Skin epidermis (tissue), 12 donors: ENCODE measurements at regions not wholly inside any gene's neighbourhood (a gene's known extent, or its start where the extent isn't known, plus 50 kb on each side); places are given as distances from the start of the nearest gene placed in this dataset.
"Not testable (repeated sequence)": the region's sequence is repeated elsewhere in the genome, so short reads cannot be mapped to it uniquely, and the experiment has no call there.

ENCODE experiments used
- H3K27ac ChIP-seq, 21 experiments: fragments of 200-600 bp; sonication (generic) in 11 of 21; one replicate each; pipeline ENCODE4 v1.5.0; 2020; ENCODE audit warnings: mild to moderate bottlenecking in 3 of 21, inconsistent platforms in 2 of 21, moderate library complexity in 2 of 21
- H3K4me3 ChIP-seq, 7 experiments: fragments of 200-600 bp; sonication (generic) in 2 of 7; one replicate each; pipeline ENCODE4 v1.5.0; 2020; ENCODE audit warnings: inconsistent platforms in 2 of 7, mild to moderate bottlenecking in 2 of 7, moderate library complexity in 1 of 7

DNA sequence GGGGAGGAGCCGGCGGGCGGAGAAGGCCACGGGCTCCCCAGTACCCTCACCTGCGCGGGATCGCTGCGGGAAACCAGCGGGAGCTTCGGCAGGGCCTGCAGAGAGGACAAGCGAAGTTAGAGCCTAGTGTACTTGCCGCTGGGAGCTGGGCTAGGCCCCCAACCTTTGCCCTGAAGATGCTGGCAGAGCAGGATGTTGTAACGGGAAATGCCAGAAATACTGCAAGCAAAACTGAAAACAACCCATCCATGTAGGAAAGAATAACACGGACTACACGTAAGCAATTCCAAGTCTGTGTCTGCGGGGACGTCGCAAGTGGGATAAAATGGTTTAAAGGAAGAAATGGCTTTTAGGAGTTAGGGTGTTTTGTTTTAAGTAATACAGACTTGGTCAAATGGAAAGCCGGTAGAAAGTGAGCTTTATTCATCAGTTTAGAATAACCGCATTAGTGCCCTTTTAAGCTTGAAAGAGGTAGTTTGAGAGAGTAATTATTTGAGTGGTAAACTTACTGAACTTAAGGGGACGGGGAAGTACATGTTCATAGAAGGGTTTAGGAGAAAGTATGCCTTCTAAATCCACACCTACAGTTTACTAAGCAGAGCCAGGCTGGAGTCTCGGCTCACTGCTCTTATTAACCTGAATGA, 121.3 kb upstream of the NIPA1 start:
- peak overlapping the region in 20 of 21 experiments; percentile 46 to 94 (median 80) for H3K27ac ChIP-seq
- H3K4me3 ChIP-seq = peak overlapping the region; percentile 40 to 65 (median 47)

GRCh38 chr15:22665711-22666110, 120.7 kb upstream of the NIPA1 start:
- H3K27ac ChIP-seq = peak overlapping the region in 14 of 21 experiments; percentile 18 to 92 (median 80)
- H3K4me3 ChIP-seq = peak overlapping the region in 4 of 7 experiments; percentile 40 to 65 (median 51)

GRCh38 chr15:22684786-22685185, 101.7 kb upstream of the NIPA1 start:
- not testable (repeated sequence) for H3K27ac ChIP-seq, H3K4me3 ChIP-seq

DNA sequence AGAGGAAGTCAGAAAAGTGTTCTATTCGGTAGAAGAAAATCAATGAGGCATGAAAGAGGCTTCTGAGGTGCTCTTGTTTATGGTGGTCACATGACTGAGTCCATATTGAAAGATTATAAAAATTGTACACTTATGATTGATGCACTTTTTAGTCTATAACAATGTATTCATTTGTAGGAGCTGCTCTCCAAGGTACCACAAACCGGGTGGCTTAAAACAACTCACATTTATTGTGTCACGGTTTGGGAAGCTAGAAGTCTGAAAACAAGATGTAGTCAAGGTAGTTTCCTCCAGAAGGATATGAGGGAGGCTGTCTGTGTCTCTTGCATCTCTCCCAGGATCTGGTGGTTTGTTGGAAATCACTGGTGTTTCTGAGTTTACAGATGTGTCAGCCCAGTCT, 86.6 kb upstream of the NIPA1 start:
- not testable (repeated sequence) for H3K4me3 ChIP-seq, H3K27ac ChIP-seq

GRCh38 chr15:22710831-22711341, 75.6 kb upstream of the NIPA1 start:
- not testable (repeated sequence) for H3K27ac ChIP-seq, H3K4me3 ChIP-seq

DNA sequence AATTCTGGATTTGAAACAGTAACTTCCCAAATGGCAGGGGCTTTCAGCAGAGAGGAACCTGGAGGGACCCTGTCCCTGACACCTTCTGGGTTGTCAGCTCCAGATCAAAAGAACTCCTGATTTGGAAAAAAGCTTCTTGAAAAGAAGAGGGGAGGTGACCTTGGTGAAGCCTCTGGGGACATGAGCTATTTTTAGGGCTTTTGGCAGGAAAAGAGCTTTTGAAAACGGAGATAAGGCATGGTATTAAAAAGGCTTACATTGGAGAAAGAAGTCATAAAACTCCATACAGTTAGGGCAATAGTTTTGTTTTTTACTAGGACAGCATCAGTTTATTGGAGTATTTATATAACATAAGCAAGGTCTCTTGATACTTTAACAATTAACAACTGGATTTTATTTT, 72.5 kb upstream of the NIPA1 start:
- H3K4me3 ChIP-seq = peak overlapping the region in 1 of 7 experiments; percentile 19

DNA sequence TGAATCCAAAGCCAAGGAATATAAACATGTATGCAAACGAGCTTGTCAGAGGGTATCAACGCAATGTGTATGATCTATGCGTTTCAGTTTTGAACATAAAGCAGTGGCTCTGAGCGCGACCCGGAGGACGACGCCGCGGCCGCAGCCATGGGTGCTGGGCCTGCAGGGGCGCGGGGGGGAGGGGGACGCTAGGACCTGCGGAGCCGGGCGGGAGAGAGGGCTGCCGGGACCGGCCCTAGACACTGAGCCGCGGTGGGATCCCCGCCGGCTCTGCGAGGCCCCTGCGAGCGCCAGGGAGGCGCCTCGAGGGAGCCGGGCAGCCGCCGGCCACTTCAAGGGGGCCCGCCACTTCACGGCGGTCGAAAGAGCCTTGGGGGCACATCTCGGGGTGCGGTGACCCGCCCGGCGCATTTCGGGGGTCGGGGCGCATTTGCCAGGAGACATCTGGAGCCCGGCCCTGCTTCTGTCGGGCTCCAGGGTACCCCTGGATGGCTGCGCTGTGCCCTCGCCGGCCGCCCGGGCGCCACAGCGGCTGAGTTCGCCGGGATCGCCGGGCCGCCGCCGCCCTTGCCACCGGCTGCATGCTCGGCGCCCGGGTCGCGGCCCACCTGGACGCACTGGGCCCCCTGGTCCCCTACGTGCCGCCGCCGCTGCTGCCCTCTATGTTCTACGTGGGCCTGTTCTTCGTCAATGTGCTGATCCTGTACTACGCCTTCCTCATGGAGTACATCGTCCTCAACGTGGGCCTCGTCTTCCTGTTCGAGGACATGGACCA, 71.9 kb upstream of the NIPA1 start:
- H3K4me3 ChIP-seq = peak overlapping the region in 1 of 7 experiments; percentile 19
- H3K27ac ChIP-seq = not testable (repeated sequence)

More for the DNA sequence above, 72.5 kb upstream of the NIPA1 start:
- not testable (repeated sequence) for H3K27ac ChIP-seq

- H3K4me3 ChIP-seq, H3K27ac ChIP-seq: not testable (repeated sequence)
Observed at GRCh38 chr15:22715133-22715845, 71.2 kb upstream of the NIPA1 start.

DNA sequence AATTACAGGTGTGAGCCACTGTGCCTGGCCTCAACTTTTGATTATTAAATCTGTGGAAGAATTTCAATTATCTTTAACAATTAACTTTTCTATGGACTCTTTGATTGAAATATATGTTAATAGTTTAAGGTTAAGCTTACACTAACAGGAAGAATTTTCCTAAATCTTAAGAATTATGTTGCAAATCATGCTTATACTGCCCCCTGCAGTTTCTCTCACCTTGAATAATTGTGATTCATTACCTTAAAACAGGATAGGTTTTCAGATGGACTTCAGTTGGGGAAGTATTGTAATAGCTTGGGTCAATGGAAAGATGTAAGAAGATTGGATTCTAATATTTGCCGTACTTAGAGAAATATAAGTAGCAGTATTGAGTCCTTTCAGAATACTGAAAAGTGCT, 66.5 kb upstream of the NIPA1 start:
- H3K27ac ChIP-seq, H3K4me3 ChIP-seq: not testable (repeated sequence)

- H3K4me3 ChIP-seq, H3K27ac ChIP-seq: not testable (repeated sequence)
Observed at GRCh38 chr15:22726104-22726503, 60.3 kb upstream of the NIPA1 start.

DNA sequence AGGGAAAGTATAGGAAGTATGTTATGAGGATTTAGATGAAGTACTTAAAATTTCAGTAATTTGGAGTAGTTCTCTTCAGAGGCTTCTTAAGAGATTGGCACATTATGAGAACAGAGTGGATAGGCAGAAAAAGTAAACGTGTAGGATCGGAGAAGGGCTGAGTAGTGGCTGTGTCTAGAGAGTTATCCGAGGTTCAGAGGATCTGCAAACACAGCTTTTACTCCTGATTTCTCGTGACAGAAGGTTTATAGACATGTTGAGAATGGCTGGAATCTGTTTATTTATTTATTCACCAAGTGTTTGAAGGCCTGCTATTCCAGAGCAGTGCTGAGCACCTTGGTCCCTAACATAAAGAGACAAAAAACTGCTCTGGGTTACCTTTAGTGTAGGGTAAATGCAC, 51.4 kb upstream of the NIPA1 start:
- H3K27ac ChIP-seq, H3K4me3 ChIP-seq: not testable (repeated sequence)

GRCh38 chr15:22735781-22736180, 50.7 kb upstream of the NIPA1 start:
- Histone ChIP-seq H3K27ac (no peak overlapping the region), H3K4me3 (no peak overlapping the region)

DNA sequence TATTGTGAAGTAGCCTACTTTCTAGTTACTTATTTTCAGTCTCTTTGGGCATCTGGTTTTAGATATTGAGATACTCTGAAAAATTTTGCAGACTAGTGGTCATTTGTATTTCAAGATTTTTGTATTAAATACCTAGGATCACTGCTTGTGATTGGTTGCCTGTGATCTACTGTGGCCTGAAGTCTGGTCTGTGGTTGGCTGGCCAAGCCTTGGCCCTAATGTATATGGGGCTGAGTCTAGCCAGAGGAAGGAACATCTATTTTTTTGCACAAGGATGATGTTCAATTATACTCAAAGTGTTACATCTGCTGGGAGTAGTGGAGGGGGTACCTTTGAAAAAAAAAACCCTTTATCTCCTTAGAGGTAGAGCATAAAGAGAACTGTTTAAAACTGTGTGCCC, 50.2 kb upstream of the NIPA1 start:
- H3K4me3 ChIP-seq, H3K27ac ChIP-seq: not testable (repeated sequence)
